SK-N-MC (cell line): ENCODE measurements at regions not wholly inside any gene's neighbourhood (a gene's known extent, or its start where the extent isn't known, plus 50 kb on each side); places are given as distances from the start of the nearest gene placed in this dataset.
"Not testable (repeated sequence)": the region's sequence is repeated elsewhere in the genome, so short reads cannot be mapped to it uniquely, and the experiment has no call there.

Experiments used
- DNase-seq: peaks from one replicate; pipeline ENCODE4 v3.0.0-alpha.2; 2011; ENCODE audit warnings: low read depth, low spot score
- H3K27ac ChIP-seq: fragments of 200-600 bp; sonication (generic); 2 replicates; pipeline ENCODE4 v1.5.1; 2016; ENCODE audit warnings: mixed run types
- H3K36me3 ChIP-seq: fragments of 200-600 bp; sonication (generic); 2 replicates; pipeline ENCODE4 v1.6.1; 2017; ENCODE audit warnings: antibody characterized with exemption, low read length, mixed read lengths; ENCODE audit not compliant: insufficient read depth
- H3K4me3 ChIP-seq: fragments of 200-600 bp; sonication (generic); 2 replicates; pipeline ENCODE4 v1.5.1; 2016
- H3K9ac ChIP-seq: fragments of 200-600 bp; sonication (generic); 2 replicates; pipeline ENCODE4 v1.8.0; 2017; ENCODE audit warnings: mixed run types, mixed read lengths; ENCODE audit not compliant: insufficient read length
- H3K9me3 ChIP-seq: fragments of 200-600 bp; sonication (generic); 2 replicates; pipeline ENCODE4 v1.6.1; 2017; ENCODE audit warnings: low read depth, mild to moderate bottlenecking, antibody characterized with exemption, low read length, moderate library complexity, mixed read lengths

GRCh38 chr2:87263868-87264518, 242.3 kb upstream of the PLGLB1 start:
- H3K9me3 ChIP-seq, DNase-seq, H3K9ac ChIP-seq, H3K4me3 ChIP-seq, H3K27ac ChIP-seq, H3K36me3 ChIP-seq: not testable (repeated sequence)

GRCh38 chr2:87275192-87275591, 253.5 kb upstream of the PLGLB1 start:
- not testable (repeated sequence) for H3K36me3 ChIP-seq, H3K27ac ChIP-seq, DNase-seq, H3K9me3 ChIP-seq, H3K9ac ChIP-seq, H3K4me3 ChIP-seq

- not testable (repeated sequence) for H3K27ac ChIP-seq, DNase-seq
Measured at GRCh38 chr2:87275974-87276629, 254.5 kb upstream of the PLGLB1 start.

DNA sequence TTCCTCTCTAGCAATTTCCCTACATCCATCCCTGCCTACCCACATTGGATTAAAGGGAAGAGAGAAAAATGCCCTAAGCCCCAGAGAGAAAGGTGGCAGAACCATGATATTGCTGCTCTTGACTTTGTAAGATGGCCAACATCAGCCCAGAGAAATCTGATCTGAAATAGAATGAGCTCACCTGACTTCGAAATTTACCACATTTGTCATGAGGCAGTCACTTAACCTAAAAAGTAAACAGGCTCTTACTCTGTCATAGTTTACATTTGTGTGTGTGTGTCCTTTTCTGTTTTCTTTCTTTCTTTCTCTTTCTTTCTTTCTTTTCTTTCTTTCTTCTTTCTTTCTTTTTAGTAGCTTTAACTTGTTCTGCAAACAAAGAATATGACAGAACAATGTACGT, 255.0 kb upstream of the PLGLB1 start:
- H3K9me3 ChIP-seq, H3K36me3 ChIP-seq, H3K4me3 ChIP-seq, H3K27ac ChIP-seq, H3K9ac ChIP-seq, DNase-seq: not testable (repeated sequence)

More at GRCh38 chr2:87275974-87276629, 254.5 kb upstream of the PLGLB1 start:
- not testable (repeated sequence) for H3K9ac ChIP-seq, H3K36me3 ChIP-seq, H3K4me3 ChIP-seq, H3K9me3 ChIP-seq

DNA sequence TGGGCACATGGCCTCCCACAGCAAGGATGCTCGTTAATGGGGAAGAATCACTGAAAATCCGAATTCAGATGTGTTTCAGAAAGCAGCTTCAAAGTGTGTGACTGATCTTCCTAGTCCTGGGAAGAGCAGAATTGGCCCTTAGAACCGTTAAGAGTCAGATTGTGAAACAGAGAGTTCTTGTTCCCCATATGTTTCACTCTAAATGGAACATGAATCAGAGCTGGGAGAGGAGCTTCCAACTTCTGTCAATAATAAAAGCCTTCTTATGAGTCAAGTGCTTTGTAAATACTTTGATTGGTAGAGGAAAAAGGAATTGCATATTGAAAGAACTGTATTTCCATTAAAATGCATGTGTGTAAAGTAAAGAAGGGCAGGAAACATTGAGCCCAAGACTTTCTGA, 256.1 kb upstream of the PLGLB1 start:
- H3K4me3 ChIP-seq, H3K9me3 ChIP-seq, H3K27ac ChIP-seq, DNase-seq, H3K9ac ChIP-seq, H3K36me3 ChIP-seq: not testable (repeated sequence)

DNA sequence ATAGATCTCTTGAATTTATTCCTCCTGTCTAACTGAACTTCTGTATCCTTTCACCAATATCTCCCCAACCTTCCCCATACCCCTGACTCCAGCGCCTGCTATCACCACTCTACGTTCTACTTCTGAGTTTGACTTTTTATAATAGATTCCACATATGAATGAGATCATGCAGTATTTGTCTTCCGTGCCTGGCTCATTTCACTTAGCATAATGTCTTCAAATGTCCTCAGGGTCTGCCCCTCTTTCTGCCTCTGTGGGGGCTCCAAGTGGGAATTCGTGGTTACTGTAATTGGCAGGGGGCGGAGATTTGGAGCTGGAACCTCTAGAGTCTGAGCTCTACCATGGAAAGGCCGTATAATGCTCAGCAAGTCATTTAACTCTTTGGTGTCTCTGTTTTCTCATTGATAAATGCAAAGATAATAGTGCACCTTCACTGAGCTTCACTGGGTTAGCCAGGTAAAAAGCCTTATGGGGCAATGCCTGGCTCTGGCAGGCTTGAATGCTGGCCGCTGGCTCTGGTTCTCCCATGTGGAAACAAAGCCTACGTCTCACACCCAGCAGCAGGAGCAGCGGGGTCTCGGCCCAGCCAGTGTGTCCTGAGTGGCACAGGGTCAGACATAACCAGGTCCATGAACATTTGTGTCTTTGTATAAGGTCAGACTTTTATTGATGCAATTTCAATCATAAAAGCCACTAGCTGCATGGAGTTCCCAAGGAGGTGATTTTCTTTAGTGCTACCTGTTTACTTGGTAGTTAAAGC, 259.1 kb upstream of the PLGLB1 start:
- not testable (repeated sequence) for H3K27ac ChIP-seq, H3K9me3 ChIP-seq, H3K36me3 ChIP-seq, H3K9ac ChIP-seq, H3K4me3 ChIP-seq, DNase-seq

GRCh38 chr2:87283735-87284470, 262.3 kb upstream of the PLGLB1 start:
- not testable (repeated sequence) for H3K9me3 ChIP-seq, H3K27ac ChIP-seq, DNase-seq, H3K36me3 ChIP-seq, H3K4me3 ChIP-seq, H3K9ac ChIP-seq

DNA sequence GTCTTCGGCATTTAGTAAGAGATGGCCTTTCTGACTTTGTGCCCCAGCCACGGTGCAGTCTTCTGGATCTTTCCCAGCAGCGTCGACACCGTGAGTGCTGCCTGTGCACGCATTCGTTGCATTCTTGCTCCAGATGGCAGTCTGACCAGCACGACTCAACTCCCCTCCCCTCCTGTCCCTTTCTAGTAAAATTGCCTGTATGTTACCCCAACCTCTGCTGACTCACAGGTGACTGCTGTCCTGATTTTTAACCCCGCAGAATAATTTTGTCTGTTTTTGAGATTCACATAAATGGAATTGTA, 262.8 kb upstream of the PLGLB1 start:
- not testable (repeated sequence) for H3K4me3 ChIP-seq, H3K9ac ChIP-seq, H3K27ac ChIP-seq, H3K36me3 ChIP-seq, H3K9me3 ChIP-seq, DNase-seq

GRCh38 chr2:87285139-87285538, 263.5 kb upstream of the PLGLB1 start:
- not testable (repeated sequence) for H3K9me3 ChIP-seq, H3K27ac ChIP-seq, DNase-seq, H3K36me3 ChIP-seq, H3K4me3 ChIP-seq, H3K9ac ChIP-seq

- DNase-seq, H3K36me3 ChIP-seq, H3K27ac ChIP-seq, H3K9me3 ChIP-seq, H3K4me3 ChIP-seq, H3K9ac ChIP-seq: not testable (repeated sequence)
Measured at GRCh38 chr2:87290566-87291307, 269.1 kb upstream of the PLGLB1 start.

GRCh38 chr2:87291400-87292200, 270.0 kb upstream of the PLGLB1 start:
- DNase-seq, H3K4me3 ChIP-seq, H3K36me3 ChIP-seq, H3K27ac ChIP-seq, H3K9ac ChIP-seq, H3K9me3 ChIP-seq: not testable (repeated sequence)

GRCh38 chr2:87293931-87294594, 272.4 kb upstream of the PLGLB1 start:
- not testable (repeated sequence) for H3K36me3 ChIP-seq, H3K9ac ChIP-seq, H3K9me3 ChIP-seq, H3K27ac ChIP-seq, DNase-seq, H3K4me3 ChIP-seq

- not testable (repeated sequence) for DNase-seq, H3K27ac ChIP-seq, H3K36me3 ChIP-seq, H3K9me3 ChIP-seq, H3K9ac ChIP-seq, H3K4me3 ChIP-seq
Measured at GRCh38 chr2:87295135-87295534, 273.5 kb upstream of the PLGLB1 start.
